ENCODE measurements at regions not wholly inside any gene's neighbourhood (a gene's known extent, or its start where the extent isn't known, plus 50 kb on each side); places are given as distances from the start of the nearest gene placed in this dataset.

DNA sequence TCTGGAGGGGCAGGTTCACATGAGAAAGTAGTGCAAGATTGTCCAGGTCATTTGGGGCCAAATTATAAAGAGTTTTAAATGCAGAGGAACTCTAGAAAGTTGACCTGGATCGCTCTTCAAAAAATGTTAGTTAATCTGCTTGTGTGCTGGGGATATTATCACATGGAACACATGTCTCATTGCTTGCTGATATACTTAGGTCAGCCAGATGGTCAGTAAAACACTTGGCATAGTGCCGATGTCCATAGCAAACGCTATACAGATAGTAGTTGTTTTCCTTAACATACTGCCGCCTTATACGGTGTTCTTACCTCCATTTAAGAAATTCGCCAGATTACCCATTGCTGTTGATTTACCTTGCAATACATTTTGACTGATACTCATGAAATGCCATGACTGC is 103.4 kb upstream of the CWC22 start:
- no peak for DNase-seq (ENCODE audit: low read depth)
- H3K4me3 ChIP-seq (ENCODE audit: low read depth, low read length), result no peak overlapping the region
- TF ChIP-seq CTCF (IDR thresholded peaks at IDR 0.05; ENCODE audit: insufficient read depth, low read depth, low read length), result no peak

GRCh38 chr2:180101846-180102245 is 94.7 kb upstream of the CWC22 start:
- no peak for TF ChIP-seq CTCF (IDR thresholded peaks at IDR 0.05; ENCODE audit: insufficient read depth, low read depth, low read length)
- no peak for DNase-seq (ENCODE audit: low read depth)
- no peak overlapping the region for H3K4me3 ChIP-seq (ENCODE audit: low read depth, low read length)

DNA sequence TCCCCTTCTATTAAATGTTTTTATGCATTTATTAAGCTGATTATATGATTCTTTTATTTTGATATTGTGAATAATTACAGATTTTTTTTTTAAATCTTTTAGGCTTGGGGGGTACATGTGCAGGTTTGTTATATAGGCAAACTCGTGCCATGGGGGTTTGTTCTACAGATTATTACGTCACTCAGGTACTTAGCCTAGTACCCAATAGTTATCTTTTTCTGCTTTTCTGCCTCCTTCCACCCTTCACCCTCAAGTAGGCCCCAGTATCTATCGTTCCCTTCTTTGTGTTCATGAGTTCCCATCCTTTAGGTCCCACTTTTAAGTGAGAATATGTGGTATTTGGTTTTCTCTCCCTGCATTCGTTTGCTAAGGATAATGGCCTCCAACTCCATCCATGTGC is 92.2 kb upstream of the CWC22 start:
- no peak for DNase-seq (ENCODE audit: low read depth)
- H3K4me3 ChIP-seq (ENCODE audit: low read depth, low read length), result no peak overlapping the region
- TF ChIP-seq CTCF (IDR thresholded peaks at IDR 0.05; ENCODE audit: insufficient read depth, low read depth, low read length), result no peak

DNA sequence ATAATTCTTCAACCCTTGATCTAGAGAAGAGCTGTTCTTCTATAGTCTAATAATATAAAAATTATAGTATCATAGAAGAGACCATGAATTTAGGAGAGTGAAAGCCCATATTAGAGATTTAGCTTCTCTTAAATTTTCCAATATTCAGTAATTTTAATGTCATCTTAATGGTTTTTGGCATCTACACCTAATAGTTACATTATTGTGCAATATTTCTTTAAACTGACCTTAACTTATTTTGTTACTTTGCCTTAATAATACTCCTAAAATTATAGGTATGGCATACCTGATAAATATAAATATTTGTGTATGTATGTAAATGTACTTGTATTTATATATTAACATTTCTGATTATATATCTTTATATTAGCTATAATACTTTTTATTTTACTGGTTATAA is 78.0 kb upstream of the CWC22 start:
- TF ChIP-seq CTCF (IDR thresholded peaks at IDR 0.05; ENCODE audit: insufficient read depth, low read depth, low read length), result no peak
- DNase-seq (ENCODE audit: low read depth), result no peak
- H3K4me3 ChIP-seq (ENCODE audit: low read depth, low read length), result no peak overlapping the region

DNA sequence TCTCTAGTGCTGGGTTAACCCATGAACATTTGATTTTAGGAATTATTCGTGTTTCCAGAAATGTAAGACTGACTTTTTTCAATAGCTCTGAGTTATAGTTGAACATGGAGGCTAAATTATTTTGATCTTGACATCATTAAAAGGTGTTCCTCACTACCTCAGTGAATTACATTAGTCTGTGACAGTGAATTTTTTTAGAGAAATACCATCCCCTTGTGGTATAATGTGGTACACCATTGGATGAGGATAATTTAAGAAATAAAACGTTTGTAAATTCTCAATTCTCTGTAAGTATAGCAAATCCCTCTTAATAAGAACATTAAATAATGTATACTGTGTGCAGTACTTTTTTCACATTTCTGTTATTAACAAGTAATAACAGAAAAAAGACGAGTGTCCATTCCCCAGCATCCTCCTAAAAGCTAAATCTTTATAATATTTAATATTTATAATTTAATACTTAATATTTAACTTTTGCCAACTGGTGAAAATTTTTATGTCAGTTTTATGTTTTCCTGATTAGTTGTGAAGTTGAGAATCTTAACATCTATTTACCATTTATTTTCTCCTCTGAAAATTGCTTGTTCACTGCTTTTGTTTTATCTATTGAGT is 70.3 kb upstream of the CWC22 start:
- peak; percentile 79 for TF ChIP-seq CTCF (IDR thresholded peaks at IDR 0.05; ENCODE audit: insufficient read depth, low read depth, low read length)
- no peak overlapping the region for H3K4me3 ChIP-seq (ENCODE audit: low read depth, low read length)
- DNase-seq (ENCODE audit: low read depth), result peak; percentile 27

GRCh38 chr2:180075870-180076269 is 68.8 kb upstream of the CWC22 start:
- DNase-seq (ENCODE audit: low read depth), result no peak
- H3K4me3 ChIP-seq (ENCODE audit: low read depth, low read length), result no peak overlapping the region
- TF ChIP-seq CTCF (IDR thresholded peaks at IDR 0.05; ENCODE audit: insufficient read depth, low read depth, low read length), result no peak

- DNase-seq (ENCODE audit: low read depth), result no peak
- TF ChIP-seq CTCF (IDR thresholded peaks at IDR 0.05; ENCODE audit: insufficient read depth, low read depth, low read length), result no peak
- H3K4me3 ChIP-seq (ENCODE audit: low read depth, low read length), result no peak overlapping the region
Observed at GRCh38 chr2:180071797-180072196, 64.7 kb upstream of the CWC22 start.
